ENCODE measurements at regions not wholly inside any gene's neighbourhood (a gene's known extent, or its start where the extent isn't known, plus 50 kb on each side); places are given as distances from the start of the nearest gene placed in this dataset.

DNA sequence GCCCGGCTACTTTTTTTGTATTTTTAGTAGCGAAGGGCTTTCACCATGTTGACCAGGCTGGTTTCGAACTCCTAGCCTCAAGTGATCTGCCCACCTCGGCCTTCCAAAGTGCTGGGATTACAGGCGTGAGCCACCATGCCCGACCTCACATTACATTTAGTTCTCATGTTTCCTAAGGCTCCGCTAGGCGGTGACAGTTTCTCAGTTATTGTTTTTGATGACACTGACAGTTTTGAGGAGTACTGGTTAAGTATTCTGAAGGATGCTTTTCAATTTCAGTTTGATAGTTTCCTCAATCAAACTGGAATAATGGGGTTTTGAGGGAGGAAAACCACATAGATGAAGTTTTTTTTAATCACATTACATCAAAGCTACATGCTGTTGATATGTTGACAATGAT, 1028.5 kb downstream of the CDH8 start:
- intact Hi-C loops (cut with micrococcal nuclease) = no loop called here
- no peaks in the 10 kb centered on the region for H3K36me3 ChIP-seq (ENCODE audit: insufficient read depth, low read length)
- DNase-seq = no peak
- H3K36me3 Mint-ChIP-seq = no peaks in the 10 kb centered on the region
- H3K4me1 Mint-ChIP-seq = no peaks in the 10 kb centered on the region
- no peaks in the 10 kb centered on the region for H3K27me3 ChIP-seq (ENCODE audit: insufficient read depth, low read length)
- no peak overlapping the region for H3K4me3 Mint-ChIP-seq
- ChIA-PET CTCF (ENCODE audit: partially characterized antibody) (no interaction called here), POLR2A (ENCODE audit: partially characterized antibody) (no interaction called here)
- H3K9me3 ChIP-seq (ENCODE audit: control insufficient read depth in 1 of 2, low read length in 2 of 2) = no peaks in the 10 kb centered on the region
- no peak overlapping the region for H3K4me3 ChIP-seq (ENCODE audit: low read length in 2 of 2)
- H3K27ac ChIP-seq (ENCODE audit: low read depth, low read length) = no peak overlapping the region
- H3K27ac Mint-ChIP-seq = no peak overlapping the region
- H3K4me1 ChIP-seq (ENCODE audit: insufficient read depth, low read length) = no peaks in the 10 kb centered on the region
- peaks cover 0 to 38% (median 12%) of the 10 kb centered on the region in 8 donors for H3K9me3 Mint-ChIP-seq
- no peaks in the 10 kb centered on the region for H3K27me3 Mint-ChIP-seq

DNA sequence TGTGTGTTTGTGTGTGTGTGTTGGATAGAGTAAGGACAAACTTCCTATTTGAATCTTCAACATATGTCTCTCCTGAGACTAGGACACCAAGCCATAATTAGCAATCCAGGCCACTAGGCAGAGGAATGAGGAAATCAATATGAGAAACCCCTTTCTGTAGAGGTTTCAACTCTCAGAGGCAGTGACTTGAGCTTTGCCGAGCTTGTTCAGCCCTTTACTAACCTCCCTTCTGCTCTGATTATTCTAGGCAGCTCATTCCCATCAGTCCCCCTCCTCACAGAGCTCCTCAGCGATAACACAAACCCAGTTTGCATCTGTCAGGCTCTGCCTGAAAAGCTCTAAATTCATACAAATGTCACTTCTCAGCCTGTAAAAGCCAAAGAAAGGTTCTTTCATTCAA, 1030.3 kb downstream of the CDH8 start:
- Histone ChIP-seq H3K9me3 (ENCODE audit: control insufficient read depth in 1 of 2, low read length in 2 of 2) (no peaks in the 10 kb centered on the region), H3K27ac (ENCODE audit: low read depth, low read length) (no peak overlapping the region), H3K27me3 (ENCODE audit: insufficient read depth, low read length) (no peaks in the 10 kb centered on the region), H3K36me3 (ENCODE audit: insufficient read depth, low read length) (no peaks in the 10 kb centered on the region), H3K4me1 (ENCODE audit: insufficient read depth, low read length) (no peaks in the 10 kb centered on the region), H3K4me3 (ENCODE audit: low read length in 2 of 2) (no peak overlapping the region)
- CTCF ChIA-PET (ENCODE audit: partially characterized antibody) = interaction anchor here (1.2 kb wide), 1 partner anchor 15 kb away, joined by 4 read pairs; no protein-coding TSS in a partner anchor
- Mint-ChIP-seq H3K27me3 (no peaks in the 10 kb centered on the region), H3K27ac (no peak overlapping the region), H3K9me3 (peaks cover 0 to 39% (median 16%) of the 10 kb centered on the region in 8 donors), H3K4me1 (no peaks in the 10 kb centered on the region), H3K4me3 (no peak overlapping the region), H3K36me3 (no peaks in the 10 kb centered on the region)
- intact Hi-C loops (cut with micrococcal nuclease) = no loop called here
- DNase-seq = no peak
- POLR2A ChIA-PET (ENCODE audit: partially characterized antibody) = no interaction called here

DNA sequence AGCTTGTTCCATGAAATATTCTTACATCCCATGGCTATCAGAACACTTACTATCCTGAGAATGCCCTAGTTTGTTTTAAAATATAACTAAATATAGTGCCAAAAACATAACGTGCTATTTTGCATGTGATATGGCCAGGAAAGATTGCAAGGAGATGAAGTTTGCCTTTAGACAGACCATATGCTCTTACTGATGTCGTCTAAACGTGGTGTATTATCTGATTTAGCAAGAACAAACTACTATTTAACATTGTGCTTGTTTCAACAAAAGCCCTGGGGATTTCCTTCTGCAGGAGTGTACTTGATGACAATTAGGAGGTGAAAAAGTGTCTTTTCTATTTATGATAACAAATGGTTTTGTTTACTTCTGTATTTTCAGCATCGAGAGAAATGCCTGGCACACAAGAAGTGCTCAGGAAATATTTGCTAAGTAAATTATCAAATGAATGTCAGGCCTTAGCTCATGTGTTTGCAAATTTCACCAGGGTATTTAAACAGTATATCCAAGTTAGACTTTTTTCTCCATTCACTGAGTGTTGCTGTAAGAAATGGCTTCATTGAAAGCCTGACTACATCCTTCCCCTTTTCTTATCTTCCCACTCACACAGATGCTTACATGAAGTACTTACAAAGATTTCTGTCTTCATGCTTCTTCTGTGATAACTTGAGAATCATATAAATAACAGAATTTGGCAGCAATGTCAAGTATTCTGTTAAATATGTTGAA, 1033.6 kb downstream of the CDH8 start:
- Histone ChIP-seq H3K4me1 (ENCODE audit: insufficient read depth, low read length) (no peaks in the 10 kb centered on the region), H3K36me3 (ENCODE audit: insufficient read depth, low read length) (no peaks in the 10 kb centered on the region), H3K9me3 (ENCODE audit: control insufficient read depth in 1 of 2, low read length in 2 of 2) (no peaks in the 10 kb centered on the region), H3K27ac (ENCODE audit: low read depth, low read length) (no peak overlapping the region), H3K27me3 (ENCODE audit: insufficient read depth, low read length) (no peaks in the 10 kb centered on the region), H3K4me3 (ENCODE audit: low read length in 2 of 2) (no peak overlapping the region)
- Mint-ChIP-seq H3K36me3 (no peaks in the 10 kb centered on the region), H3K27me3 (no peaks in the 10 kb centered on the region), H3K9me3 (peaks cover 0 to 35% (median 18%) of the 10 kb centered on the region in 8 donors), H3K4me1 (no peaks in the 10 kb centered on the region), H3K27ac (no peak overlapping the region), H3K4me3 (no peak overlapping the region)
- no peak for DNase-seq
- ChIA-PET POLR2A (ENCODE audit: partially characterized antibody) (no interaction called here), CTCF (ENCODE audit: partially characterized antibody) (no interaction called here)
- intact Hi-C loops (cut with micrococcal nuclease) = no loop called here

DNA sequence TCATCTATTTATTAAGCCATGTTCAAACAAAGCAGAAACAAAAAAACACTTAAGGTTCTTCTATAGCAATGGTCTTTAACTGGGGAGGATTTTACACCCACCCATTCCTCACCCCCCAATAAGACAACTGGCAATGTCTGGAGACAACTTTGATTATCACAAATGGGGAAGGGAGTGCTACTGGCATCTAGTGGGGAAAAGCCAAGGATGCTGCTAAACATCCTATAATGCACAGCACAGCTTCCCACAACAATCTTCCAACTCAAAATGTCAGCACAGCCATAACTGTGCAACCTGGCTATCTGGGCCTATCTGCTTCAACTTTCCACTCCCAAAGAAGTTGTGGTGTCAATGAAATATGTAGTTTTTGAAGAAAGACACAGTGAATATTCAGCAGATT, 1044.4 kb downstream of the CDH8 start:
- Mint-ChIP-seq H3K4me1 (no peaks in the 10 kb centered on the region), H3K27ac (no peak overlapping the region), H3K4me3 (no peak overlapping the region), H3K9me3 (peaks cover 3 to 49% (median 24%) of the 10 kb centered on the region in 8 donors), H3K36me3 (no peaks in the 10 kb centered on the region), H3K27me3 (no peaks in the 10 kb centered on the region)
- H3K4me1 ChIP-seq (ENCODE audit: insufficient read depth, low read length) = no peaks in the 10 kb centered on the region
- peaks cover 0 to 7% of the 10 kb centered on the region in 2 donors for H3K9me3 ChIP-seq (ENCODE audit: control insufficient read depth in 1 of 2, low read length in 2 of 2)
- no peak for DNase-seq
- H3K27ac ChIP-seq (ENCODE audit: low read depth, low read length) = no peak overlapping the region
- H3K4me3 ChIP-seq (ENCODE audit: low read length in 2 of 2) = no peak overlapping the region
- intact Hi-C loops (cut with micrococcal nuclease) = no loop called here
- ChIA-PET CTCF (ENCODE audit: partially characterized antibody) (no interaction called here), POLR2A (ENCODE audit: partially characterized antibody) (no interaction called here)
- H3K27me3 ChIP-seq (ENCODE audit: insufficient read depth, low read length) = no peaks in the 10 kb centered on the region
- H3K36me3 ChIP-seq (ENCODE audit: insufficient read depth, low read length) = no peaks in the 10 kb centered on the region

DNA sequence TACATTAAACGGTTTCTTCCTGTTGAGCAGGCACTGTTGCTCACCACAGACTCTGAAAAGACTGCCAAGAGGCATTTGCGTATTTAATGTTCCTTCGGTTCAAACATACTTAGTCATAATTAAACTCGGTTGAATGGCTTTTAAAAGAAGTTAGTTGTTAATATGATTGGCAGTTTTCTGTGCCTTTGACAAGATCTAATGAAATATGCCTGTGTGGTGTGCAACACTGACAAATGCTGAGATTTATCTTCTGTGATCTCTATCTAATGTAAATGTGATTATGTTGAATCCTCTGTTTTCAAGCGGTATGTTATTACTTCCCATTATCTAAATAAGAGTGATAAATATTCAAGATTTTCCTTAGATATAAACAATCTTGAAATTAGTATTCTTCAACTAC, 1046.6 kb downstream of the CDH8 start:
- no peaks in the 10 kb centered on the region for H3K4me1 Mint-ChIP-seq
- H3K27ac Mint-ChIP-seq = no peak overlapping the region
- CTCF ChIA-PET (ENCODE audit: partially characterized antibody) = no interaction called here
- no peaks in the 10 kb centered on the region for H3K4me1 ChIP-seq (ENCODE audit: insufficient read depth, low read length)
- H3K27me3 Mint-ChIP-seq = no peaks in the 10 kb centered on the region
- H3K9me3 ChIP-seq (ENCODE audit: control insufficient read depth in 1 of 2, low read length in 2 of 2) = peaks cover 0 to 7% of the 10 kb centered on the region in 2 donors
- H3K36me3 ChIP-seq (ENCODE audit: insufficient read depth, low read length) = no peaks in the 10 kb centered on the region
- no peaks in the 10 kb centered on the region for H3K36me3 Mint-ChIP-seq
- no peak overlapping the region for H3K4me3 Mint-ChIP-seq
- no peak overlapping the region for H3K4me3 ChIP-seq (ENCODE audit: low read length in 2 of 2)
- POLR2A ChIA-PET (ENCODE audit: partially characterized antibody) = no interaction called here
- peaks cover 4 to 46% (median 26%) of the 10 kb centered on the region in 8 donors for H3K9me3 Mint-ChIP-seq
- intact Hi-C loops (cut with micrococcal nuclease) = no loop called here
- H3K27ac ChIP-seq (ENCODE audit: low read depth, low read length) = no peak overlapping the region
- no peaks in the 10 kb centered on the region for H3K27me3 ChIP-seq (ENCODE audit: insufficient read depth, low read length)
- DNase-seq = no peak

DNA sequence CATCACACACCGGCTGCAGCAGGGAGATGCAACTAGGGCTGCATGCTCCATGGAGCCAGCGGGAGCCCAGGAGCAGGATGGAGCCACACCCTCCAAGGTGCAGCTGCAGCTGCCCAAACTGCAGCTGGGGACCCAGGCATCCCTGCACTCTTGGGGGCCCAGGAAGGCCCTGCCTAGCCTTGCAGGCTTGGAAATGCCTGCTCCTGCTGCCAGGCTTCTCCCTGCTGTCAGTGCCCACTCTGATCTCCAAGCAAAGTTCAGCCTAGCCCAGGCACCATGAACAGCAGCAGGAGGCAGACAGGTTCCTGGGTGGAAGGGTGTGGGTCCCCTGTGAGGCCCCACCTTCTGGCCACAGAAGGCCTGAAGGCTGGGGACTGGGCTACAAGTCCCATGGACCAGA, 1057.1 kb downstream of the CDH8 start:
- ChIA-PET CTCF (ENCODE audit: partially characterized antibody) (no interaction called here), POLR2A (ENCODE audit: partially characterized antibody) (no interaction called here)
- intact Hi-C loops (cut with micrococcal nuclease) = no loop called here
- no peaks in the 10 kb centered on the region for H3K27me3 ChIP-seq (ENCODE audit: insufficient read depth, low read length)
- Mint-ChIP-seq H3K36me3 (no peaks in the 10 kb centered on the region), H3K27me3 (no peaks in the 10 kb centered on the region), H3K4me3 (no peak overlapping the region), H3K4me1 (no peaks in the 10 kb centered on the region), H3K9me3 (peaks cover 5 to 44% (median 32%) of the 10 kb centered on the region in 8 donors), H3K27ac (no peak overlapping the region)
- no peaks in the 10 kb centered on the region for H3K36me3 ChIP-seq (ENCODE audit: insufficient read depth, low read length)
- DNase-seq = no peak
- peaks cover 0 to 5% of the 10 kb centered on the region in 2 donors for H3K9me3 ChIP-seq (ENCODE audit: control insufficient read depth in 1 of 2, low read length in 2 of 2)
- no peak overlapping the region for H3K27ac ChIP-seq (ENCODE audit: low read depth, low read length)
- H3K4me3 ChIP-seq (ENCODE audit: low read length in 2 of 2) = no peak overlapping the region
- no peaks in the 10 kb centered on the region for H3K4me1 ChIP-seq (ENCODE audit: insufficient read depth, low read length)

DNA sequence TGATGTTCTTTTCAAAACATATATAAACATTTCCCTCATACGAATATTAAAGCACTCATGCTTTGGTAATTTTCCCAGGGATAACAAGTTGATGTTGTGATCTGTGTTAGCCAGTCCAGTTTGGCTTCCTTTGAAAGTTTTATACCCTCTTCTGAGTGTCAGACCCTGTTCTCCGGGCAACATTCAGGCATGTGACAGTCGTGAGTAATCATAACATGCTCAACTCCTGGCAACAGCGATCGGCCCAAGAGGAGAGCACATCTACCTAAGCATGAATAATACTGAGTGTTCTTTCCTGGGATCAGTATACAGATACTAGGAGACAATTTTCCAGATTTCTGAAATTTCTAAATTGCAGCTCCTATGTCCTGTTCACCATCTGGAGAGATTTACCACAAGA, 1086.4 kb downstream of the CDH8 start:
- intact Hi-C loops (cut with micrococcal nuclease) = no loop called here
- Mint-ChIP-seq H3K27me3 (no peaks in the 10 kb centered on the region), H3K4me1 (no peaks in the 10 kb centered on the region), H3K4me3 (no peak overlapping the region), H3K27ac (no peak overlapping the region), H3K9me3 (peaks cover 3 to 43% (median 24%) of the 10 kb centered on the region in 8 donors), H3K36me3 (no peaks in the 10 kb centered on the region)
- Histone ChIP-seq H3K27ac (ENCODE audit: low read depth, low read length) (no peak overlapping the region), H3K9me3 (ENCODE audit: control insufficient read depth in 1 of 2, low read length in 2 of 2) (no peaks in the 10 kb centered on the region), H3K27me3 (ENCODE audit: insufficient read depth, low read length) (no peaks in the 10 kb centered on the region), H3K4me3 (ENCODE audit: low read length in 2 of 2) (no peak overlapping the region), H3K4me1 (ENCODE audit: insufficient read depth, low read length) (no peaks in the 10 kb centered on the region), H3K36me3 (ENCODE audit: insufficient read depth, low read length) (no peaks in the 10 kb centered on the region)
- no peak for DNase-seq
- ChIA-PET POLR2A (ENCODE audit: partially characterized antibody) (no interaction called here), CTCF (ENCODE audit: partially characterized antibody) (no interaction called here)

DNA sequence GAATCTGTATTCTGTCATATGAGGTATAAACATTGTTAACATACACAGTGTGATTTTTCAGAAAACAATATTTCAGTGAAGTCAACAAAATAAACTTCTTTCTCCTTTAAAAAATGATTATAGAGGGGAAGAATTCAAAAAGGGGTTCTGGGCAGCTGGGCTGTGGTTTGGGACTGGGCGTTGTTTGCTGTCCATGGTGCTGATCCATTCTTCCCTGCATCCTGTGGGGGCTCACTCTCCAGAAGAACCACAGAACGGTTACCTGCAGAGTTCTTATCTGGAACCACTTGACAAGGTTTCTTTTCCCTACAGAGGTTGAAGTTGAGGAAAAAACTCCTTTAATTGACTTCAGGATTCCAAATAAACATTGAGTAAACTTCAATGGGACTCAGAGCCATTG, 1091.0 kb downstream of the CDH8 start:
- intact Hi-C loops (cut with micrococcal nuclease) = no loop called here
- ChIA-PET CTCF (ENCODE audit: partially characterized antibody) (no interaction called here), POLR2A (ENCODE audit: partially characterized antibody) (no interaction called here)
- Mint-ChIP-seq H3K9me3 (peaks cover 2 to 25% (median 13%) of the 10 kb centered on the region in 8 donors), H3K4me3 (no peak overlapping the region), H3K27ac (no peak overlapping the region), H3K36me3 (no peaks in the 10 kb centered on the region), H3K4me1 (no peaks in the 10 kb centered on the region), H3K27me3 (no peaks in the 10 kb centered on the region)
- Histone ChIP-seq H3K9me3 (ENCODE audit: control insufficient read depth in 1 of 2, low read length in 2 of 2) (no peaks in the 10 kb centered on the region), H3K27ac (ENCODE audit: low read depth, low read length) (no peak overlapping the region), H3K4me3 (ENCODE audit: low read length in 2 of 2) (no peak overlapping the region), H3K36me3 (ENCODE audit: insufficient read depth, low read length) (no peaks in the 10 kb centered on the region), H3K4me1 (ENCODE audit: insufficient read depth, low read length) (no peaks in the 10 kb centered on the region), H3K27me3 (ENCODE audit: insufficient read depth, low read length) (no peaks in the 10 kb centered on the region)
- DNase-seq = no peak

All from CD4-positive, alpha-beta memory T cell (primary cell).